Esophagus mucosa (tissue), 1 donor: ENCODE measurements at regions not wholly inside any gene's neighbourhood (a gene's known extent, or its start where the extent isn't known, plus 50 kb on each side); places are given as distances from the start of the nearest gene placed in this dataset.

ENCODE experiments used
- ATAC-seq: fragments of 200-7000 bp; cut with Tn5 transposase; one replicate; pipeline ENCODE4 v1.9.1; 2020
- donor health status: DM: yes; HTN: yes; CAD: no.

DNA sequence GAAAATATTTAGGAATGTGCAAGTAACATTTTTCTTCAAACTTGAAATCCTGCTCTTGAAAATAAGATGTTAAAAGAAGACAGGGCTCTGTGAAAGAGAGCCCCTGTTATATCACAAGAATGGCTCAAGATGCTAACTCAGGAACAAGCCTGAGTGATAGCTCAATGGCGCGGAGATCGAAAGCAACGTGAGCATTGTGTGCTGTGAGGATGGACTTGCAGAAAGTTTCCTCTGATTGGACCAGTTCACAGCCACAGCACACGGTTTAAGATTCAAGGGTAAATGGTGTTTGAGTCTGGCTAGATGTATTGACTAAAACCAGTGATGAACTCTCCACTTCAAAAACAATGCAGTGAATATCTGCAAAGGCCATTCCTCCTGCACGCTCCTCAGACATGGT is 2387.0 kb downstream of the MAT2B start:
- no peak for ATAC-seq

DNA sequence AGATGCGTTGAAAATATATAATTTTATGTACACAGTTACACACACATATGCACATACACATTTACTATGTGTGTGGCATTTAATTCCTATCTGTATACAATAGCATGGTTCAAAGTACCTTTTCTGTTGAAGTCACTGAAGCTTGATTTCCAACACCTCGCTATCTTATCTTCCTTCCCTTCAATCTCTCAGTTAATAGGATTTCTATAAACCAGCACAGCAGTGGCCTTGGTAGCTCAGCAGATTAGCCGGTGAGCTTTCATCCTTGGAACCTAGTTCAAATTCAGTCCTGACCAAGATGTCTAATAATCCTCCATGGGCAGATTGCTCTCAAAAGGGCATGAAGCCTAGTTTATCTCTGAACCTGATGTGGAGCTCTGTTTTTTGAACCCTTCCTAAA is 2389.5 kb downstream of the MAT2B start:
- ATAC-seq, result no peak

DNA sequence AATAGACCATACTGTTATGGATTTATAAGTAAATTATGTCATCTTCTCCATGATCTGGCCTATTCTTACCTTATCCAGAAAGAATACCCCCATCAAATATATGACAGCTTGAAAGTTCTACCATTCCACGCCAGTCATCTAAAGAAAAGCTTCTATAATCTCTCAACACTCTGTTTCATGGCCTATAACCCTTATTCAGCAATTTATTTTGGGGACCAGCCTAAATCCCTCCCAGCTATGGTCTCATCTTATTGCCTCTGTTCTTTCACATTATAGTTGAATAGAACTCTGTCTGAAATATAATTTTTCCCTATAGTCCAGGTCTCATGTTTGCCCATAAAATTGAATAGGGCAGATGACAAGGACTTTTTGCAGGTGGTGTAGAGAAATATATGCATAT is 2387.6 kb upstream of the WWC1 start:
- ATAC-seq, result no peak

DNA sequence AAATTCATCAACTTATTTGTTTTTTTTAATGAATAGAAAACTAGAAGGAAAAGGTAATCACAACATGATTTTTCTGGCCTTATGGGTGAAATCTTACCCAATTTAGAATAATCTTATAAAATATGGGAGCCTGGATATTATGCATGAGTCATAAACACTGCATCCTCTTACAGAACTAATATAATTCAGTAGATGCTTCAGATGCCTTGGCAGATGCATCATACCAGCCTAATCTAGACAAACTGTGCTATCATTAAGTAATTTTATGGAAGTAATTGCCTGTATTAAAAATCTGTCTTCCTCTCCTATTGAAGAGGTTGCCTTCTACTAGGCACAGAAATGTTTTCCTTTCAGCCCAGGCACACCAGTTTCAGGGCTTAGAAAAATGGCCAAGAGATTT is 2384.6 kb upstream of the WWC1 start:
- ATAC-seq, result no peak

- ATAC-seq, result no peak
These were observed 2378.4 kb upstream of the WWC1 start for GRCh38 chr5:165913059-165913458.

DNA sequence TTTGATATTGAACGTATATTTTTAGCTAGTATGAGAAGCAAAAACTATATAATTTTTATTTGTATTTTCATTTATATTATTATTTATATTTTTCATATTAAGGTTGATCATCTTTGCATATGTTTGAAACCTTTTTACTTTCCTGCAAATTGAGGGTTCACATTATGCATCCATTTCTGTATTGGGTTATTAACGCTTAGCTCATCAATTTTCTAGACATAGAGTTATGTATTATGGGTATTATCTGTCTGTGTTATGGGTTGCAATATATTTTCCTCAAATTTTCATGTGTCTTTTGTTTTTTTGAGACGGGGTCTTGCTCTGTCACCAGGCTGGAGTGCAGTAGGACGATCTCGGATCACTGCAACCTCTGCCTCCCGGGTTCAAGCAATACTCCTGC is 2377.0 kb upstream of the WWC1 start:
- ATAC-seq, result no peak

- ATAC-seq, result no peak
These were observed 2372.2 kb upstream of the WWC1 start for GRCh38 chr5:165919196-165919595.

- no peak for ATAC-seq
These were observed 2370.8 kb upstream of the WWC1 start for GRCh38 chr5:165920655-165921054.

DNA sequence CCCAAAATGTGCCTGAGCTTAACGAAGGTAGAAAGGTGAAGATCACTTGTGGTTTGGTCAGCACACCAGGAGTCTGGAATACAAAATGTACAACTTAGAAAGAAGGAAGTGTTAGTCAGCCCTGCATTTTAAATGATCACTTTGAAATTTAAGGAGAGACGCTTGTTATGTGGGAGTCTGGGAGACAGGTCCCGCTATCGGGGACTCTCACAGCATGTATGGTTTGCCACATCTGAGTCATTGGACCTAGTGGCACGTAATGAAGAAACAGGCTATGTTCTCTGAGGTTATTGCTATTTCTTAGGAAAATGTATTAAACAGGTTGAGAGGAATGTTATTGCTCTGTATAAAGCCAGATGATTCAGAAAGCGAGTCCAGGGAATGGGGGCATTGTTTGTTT is 2362.5 kb upstream of the WWC1 start:
- no peak for ATAC-seq

GRCh38 chr5:165940541-165940940 is 2350.9 kb upstream of the WWC1 start:
- no peak for ATAC-seq

DNA sequence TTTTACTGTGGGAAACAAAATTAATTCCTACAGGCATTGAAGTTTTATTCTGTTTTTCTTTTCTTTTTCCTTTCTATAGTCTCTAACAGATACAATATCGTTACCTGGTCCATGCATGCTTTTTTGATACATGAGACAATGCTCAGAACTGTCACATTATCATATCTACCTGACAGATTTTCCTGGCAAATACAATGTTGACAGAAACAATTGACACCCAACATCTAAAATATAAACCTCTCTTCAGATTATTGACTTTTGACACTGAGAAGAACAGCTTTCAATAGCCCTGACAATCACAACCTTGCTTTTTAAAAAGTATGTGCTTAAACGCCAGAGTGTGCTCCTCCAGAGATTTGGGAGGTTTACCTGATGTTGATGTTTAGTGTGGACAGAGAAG is 2334.6 kb upstream of the WWC1 start:
- ATAC-seq, result no peak

GRCh38 chr5:165981671-165982070 is 2309.8 kb upstream of the WWC1 start:
- ATAC-seq, result no peak

- no peak for ATAC-seq
These were observed 2295.1 kb upstream of the WWC1 start for GRCh38 chr5:165996201-165996875.

DNA sequence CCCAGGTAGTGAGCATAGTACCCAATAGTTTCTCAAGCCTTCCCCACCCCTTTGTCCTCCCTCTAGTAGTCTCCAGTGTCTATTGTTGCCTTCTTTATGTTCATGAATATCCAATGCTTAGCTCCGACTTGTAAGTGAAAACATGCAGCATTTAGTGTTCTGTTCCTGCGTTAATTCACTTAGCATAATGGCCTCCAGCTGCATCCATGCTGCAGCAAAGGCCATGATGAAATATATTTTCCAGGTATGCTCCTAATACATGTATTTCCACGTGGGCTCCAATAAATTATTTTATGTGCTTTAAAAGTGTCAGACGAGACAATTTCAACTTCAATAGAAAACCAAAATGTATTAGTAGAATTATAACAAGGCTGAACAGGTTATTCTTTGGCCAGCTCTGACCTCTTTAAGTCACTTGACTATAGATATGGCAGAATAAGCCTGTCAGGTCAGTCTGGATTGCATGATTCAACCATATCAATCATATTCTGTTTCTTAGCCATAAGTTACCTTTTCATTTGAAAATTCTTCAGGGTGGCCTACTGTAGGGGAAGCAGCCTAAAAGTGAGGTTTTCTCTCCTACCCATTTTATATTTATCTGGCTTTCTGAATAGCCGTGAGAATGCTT is 2291.6 kb upstream of the WWC1 start:
- ATAC-seq, result no peak

GRCh38 chr5:166004006-166004405 is 2287.4 kb upstream of the WWC1 start:
- no peak for ATAC-seq

- no peak for ATAC-seq
These were observed 2278.0 kb upstream of the WWC1 start for GRCh38 chr5:166013415-166013814.

DNA sequence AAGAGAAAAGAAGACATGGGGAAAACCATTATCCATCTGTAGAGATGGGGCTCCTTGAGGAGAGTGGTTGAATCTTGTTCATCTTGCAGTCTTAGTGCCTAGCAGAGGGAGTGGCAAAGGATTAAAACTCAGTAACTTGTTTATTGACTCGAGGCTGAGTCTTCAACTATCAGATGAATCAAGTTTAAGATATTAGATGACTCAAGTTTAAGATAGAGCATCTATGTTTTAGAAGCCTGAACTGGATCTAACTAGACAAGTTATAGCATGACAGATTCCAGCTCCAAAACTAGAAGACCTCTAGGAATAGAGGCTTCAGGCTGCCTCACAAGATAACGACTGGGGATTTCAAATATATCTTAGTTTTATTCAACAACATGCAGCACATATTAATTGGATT is 2277.2 kb upstream of the WWC1 start:
- ATAC-seq, result no peak

GRCh38 chr5:166018716-166019115 is 2272.7 kb upstream of the WWC1 start:
- no peak for ATAC-seq

- no peak for ATAC-seq
These were observed 2269.4 kb upstream of the WWC1 start for GRCh38 chr5:166022065-166022464.

DNA sequence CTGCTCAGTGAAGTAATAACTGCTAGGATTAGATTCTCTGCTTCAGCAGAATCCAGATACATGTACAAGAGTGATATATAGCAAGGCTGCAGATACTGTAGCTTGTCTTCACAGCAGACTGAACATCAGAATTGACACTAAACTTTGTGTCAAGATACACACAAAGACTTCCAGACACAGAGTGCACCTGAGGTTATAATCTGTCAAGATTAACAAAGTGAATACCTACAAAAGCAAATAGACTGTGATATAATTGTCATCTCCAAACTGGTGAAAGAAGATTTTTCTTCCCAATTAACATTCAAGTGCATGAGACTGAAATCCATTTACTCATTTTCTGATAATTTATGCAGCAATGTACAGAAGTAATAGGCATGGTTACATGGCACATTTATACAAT is 2266.5 kb upstream of the WWC1 start:
- no peak for ATAC-seq

GRCh38 chr5:166027582-166027981 is 2263.9 kb upstream of the WWC1 start:
- ATAC-seq, result no peak

- ATAC-seq, result no peak
These were observed 2259.5 kb upstream of the WWC1 start for GRCh38 chr5:166031926-166032325.

DNA sequence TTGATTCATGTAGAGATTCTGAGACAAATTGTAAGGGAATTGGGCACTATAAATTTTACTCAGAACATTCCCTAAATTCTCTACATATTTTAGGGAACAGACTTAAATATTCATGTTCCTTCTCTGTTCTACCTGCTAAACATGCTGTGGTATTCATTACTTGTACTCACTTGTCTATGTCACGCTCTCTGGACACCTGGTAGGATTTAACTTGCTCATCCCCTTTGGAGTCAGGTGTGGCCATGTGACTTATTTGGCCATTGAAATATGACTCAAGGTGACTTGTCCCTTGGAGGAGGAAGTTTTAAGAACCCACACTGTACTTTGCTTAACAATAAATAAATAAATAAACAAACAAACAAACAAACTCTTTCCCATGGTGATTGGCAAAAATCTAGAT is 2258.8 kb upstream of the WWC1 start:
- ATAC-seq, result peak; percentile 25

DNA sequence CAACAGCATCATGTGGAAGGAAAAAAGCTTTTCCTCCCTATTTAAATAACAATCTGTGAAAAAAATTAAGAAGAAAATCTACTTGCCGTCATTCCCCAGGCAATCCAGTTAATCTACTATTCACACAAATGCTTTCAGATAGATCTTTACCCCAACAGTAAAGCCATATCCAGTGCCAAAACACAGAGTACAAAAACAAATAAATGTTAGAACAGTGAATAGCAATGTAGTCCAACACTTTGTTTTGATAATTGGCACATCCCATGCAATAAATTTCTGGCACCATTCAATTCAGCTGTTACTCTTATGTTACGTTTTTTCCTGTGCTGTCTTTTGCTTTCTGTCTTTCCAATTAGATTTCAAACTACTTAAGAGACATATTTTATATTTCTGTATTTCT is 2245.5 kb upstream of the WWC1 start:
- no peak for ATAC-seq

- no peak for ATAC-seq
These were observed 2244.5 kb upstream of the WWC1 start for GRCh38 chr5:166046956-166047355.
